ENCODE measurements at regions not wholly inside any gene's neighbourhood (a gene's known extent, or its start where the extent isn't known, plus 50 kb on each side); places are given as distances from the start of the nearest gene placed in this dataset.

GRCh38 chr18:59057969-59058368 is 81.7 kb upstream of the SEC11C start:
- TF ChIP-seq CTCF (IDR thresholded peaks at IDR 0.05) (no peak), POLR2A (IDR thresholded peaks at IDR 0.05) (no peak)

All from heart left ventricle (tissue), 13 donors.